Activated naive CD4-positive, alpha-beta T cell treated with anti-CD3 and anti-CD28 coated beads, Interleukin-2, amount 10 ng/mL, durations not matched to agents 7 days and 5 days (primary cell): ENCODE measurements at regions not wholly inside any gene's neighbourhood (a gene's known extent, or its start where the extent isn't known, plus 50 kb on each side); places are given as distances from the start of the nearest gene placed in this dataset.

ENCODE experiments used
- CTCF ChIA-PET: fragments of 350-600 bp; sonication (Branson Sonifier 250); formaldehyde crosslinking; loops from one replicate; lab custom pipeline; 2021; ENCODE audit warnings: antibody characterized with exemption; lab: Charles Lee
- DNase-seq: peaks from one replicate; pipeline ENCODE4 v3.0.0-alpha.2; 2020
- H3K27ac Mint-ChIP-seq: one replicate; pipeline ENCODE4 v1.8.0; 2021; ENCODE audit warnings: mild to moderate bottlenecking, moderate library complexity, mixed read lengths
- H3K27me3 Mint-ChIP-seq: one replicate; pipeline ENCODE4 v1.8.0; 2021; ENCODE audit warnings: mild to moderate bottlenecking, mixed read lengths
- H3K36me3 Mint-ChIP-seq: one replicate; pipeline ENCODE4 v1.8.0; 2021; ENCODE audit warnings: mixed read lengths
- H3K4me1 Mint-ChIP-seq: one replicate; pipeline ENCODE4 v1.8.0; 2021; ENCODE audit warnings: mixed read lengths
- H3K4me3 Mint-ChIP-seq: one replicate; pipeline ENCODE4 v1.8.0; 2021; ENCODE audit warnings: mild to moderate bottlenecking, moderate library complexity, mixed read lengths
- H3K9me3 Mint-ChIP-seq: one replicate; pipeline ENCODE4 v1.8.0; 2021; ENCODE audit warnings: mixed read lengths

DNA sequence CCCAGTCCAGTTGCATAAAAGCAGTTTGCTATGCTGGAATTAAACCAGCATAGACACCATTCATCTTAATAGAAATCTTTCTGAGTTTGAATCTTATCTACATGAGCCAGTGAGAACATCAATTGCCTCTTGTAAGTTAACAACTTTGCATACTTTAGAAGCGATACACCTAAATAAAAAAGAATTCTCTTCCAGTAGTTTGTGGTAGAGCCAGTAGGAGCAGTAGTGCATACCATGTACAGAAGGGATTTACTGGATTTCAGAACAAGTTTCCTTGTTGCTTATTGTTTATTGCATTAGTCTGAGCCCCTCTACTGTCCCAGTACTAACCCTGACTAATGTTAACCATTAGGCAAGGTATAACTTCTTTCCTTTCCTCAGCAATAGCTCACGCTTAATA lies 313.1 kb downstream of the TGFB2 start:
- no peak for DNase-seq
- no peak overlapping the region for H3K4me3 Mint-ChIP-seq
- no peak overlapping the region for H3K27ac Mint-ChIP-seq
- H3K36me3 Mint-ChIP-seq: no peaks in the 10 kb centered on the region
- H3K9me3 Mint-ChIP-seq: no peaks in the 10 kb centered on the region
- CTCF ChIA-PET: no interaction called here
- H3K4me1 Mint-ChIP-seq: no peaks in the 10 kb centered on the region
- H3K27me3 Mint-ChIP-seq: no peaks in the 10 kb centered on the region

DNA sequence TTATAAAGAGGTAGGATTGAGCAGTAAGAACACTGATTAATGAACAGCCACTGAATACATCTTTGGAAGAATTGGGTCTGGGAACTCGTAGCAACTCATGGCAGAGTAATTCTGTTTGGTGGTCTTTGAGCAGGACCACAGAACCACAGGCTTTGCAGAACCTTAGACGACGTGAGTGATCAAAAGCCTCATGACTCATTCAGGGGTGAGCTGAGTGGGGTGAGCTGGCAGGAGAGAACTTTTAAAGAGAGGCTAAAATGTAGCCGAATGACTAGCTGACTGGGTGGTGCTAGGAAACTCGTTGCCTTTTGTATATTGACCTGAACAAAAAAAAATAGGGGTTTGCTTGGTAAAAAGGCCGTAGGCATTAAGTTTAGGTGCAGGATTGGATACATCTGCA lies 313.8 kb downstream of the TGFB2 start:
- H3K9me3 Mint-ChIP-seq: no peaks in the 10 kb centered on the region
- no peak overlapping the region for H3K4me3 Mint-ChIP-seq
- H3K4me1 Mint-ChIP-seq: no peaks in the 10 kb centered on the region
- H3K27me3 Mint-ChIP-seq: no peaks in the 10 kb centered on the region
- DNase-seq: no peak
- H3K36me3 Mint-ChIP-seq: no peaks in the 10 kb centered on the region
- CTCF ChIA-PET: no interaction called here
- no peak overlapping the region for H3K27ac Mint-ChIP-seq

DNA sequence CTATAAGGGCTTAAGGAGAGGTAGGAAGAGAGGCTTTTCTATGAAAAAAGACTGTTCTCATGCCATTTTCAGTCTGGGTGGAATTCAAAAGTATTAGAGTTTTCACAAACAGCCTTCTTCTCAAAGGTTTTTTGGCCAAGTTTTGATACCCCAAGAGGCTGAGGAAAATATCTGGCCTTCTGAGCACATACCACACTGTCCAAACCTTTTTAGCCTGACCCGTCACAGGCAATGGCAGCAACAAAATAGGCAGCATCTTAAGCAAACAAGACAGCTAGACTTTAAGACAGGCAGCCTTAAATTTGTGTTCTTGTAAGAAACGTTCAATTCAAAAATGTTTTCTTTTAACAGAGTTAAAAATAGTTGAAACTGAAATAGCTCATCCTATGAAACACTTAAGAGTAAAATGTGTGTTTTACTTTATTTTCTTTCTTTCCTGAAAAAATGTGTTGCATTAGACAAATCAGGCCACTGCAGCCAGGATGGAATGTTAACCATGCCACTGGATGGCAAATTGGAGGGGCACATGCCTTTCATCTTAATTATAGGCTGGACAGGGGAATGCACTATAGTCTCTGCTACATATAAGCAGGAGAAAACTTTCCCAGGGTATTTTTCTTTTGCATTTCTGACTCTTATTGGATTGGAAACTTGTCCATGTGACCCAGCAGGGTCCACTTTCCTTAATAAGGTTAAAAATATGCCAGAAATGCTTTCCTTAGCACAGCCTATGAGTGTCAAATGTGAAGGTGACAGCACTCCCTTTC lies 315.0 kb downstream of the TGFB2 start:
- Mint-ChIP-seq H3K27ac (no peak overlapping the region), H3K36me3 (no peaks in the 10 kb centered on the region), H3K4me1 (no peaks in the 10 kb centered on the region), H3K4me3 (no peak overlapping the region), H3K9me3 (no peaks in the 10 kb centered on the region), H3K27me3 (no peaks in the 10 kb centered on the region)
- DNase-seq: no peak
- CTCF ChIA-PET: no interaction called here

DNA sequence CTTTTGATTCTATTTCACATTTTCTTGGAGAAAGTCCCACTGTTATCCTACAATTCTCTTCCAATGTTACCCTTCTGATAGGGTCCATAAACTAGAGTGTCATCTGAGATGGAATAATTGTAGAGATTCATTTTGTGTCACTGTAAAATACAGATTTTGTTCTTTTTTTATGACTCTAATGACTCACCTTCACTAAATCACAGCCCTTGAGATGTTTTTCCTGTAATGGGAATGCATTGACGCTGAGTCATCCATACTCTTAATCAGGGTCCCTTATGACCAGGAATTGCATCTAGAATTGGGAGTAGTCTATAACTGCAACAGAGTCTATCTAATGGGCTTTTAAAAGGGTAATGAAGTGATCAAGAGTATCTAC lies 315.5 kb downstream of the TGFB2 start:
- CTCF ChIA-PET: no interaction called here
- Mint-ChIP-seq H3K4me1 (no peaks in the 10 kb centered on the region), H3K27ac (no peak overlapping the region), H3K9me3 (no peaks in the 10 kb centered on the region), H3K36me3 (no peaks in the 10 kb centered on the region), H3K27me3 (no peaks in the 10 kb centered on the region), H3K4me3 (no peak overlapping the region)
- DNase-seq: no peak

DNA sequence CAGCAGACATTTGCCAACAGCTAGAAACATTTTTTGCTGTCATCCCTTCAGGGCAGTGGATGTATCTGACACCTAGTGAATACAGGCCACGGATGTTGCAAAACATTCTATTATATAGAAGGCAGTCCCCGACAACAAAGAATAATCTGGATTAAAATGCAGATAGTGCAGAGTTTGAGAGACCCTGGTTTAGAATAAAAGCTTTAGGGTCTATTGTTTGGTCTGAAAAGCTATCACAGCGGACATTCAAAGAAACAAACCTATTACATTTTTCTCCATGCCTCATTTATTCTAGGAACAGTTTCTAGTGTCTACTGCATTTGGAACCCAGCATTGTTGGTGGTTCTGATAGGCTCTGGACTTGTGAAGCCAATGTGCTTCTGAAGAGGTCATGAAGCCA lies 316.3 kb downstream of the TGFB2 start:
- CTCF ChIA-PET: no interaction called here
- Mint-ChIP-seq H3K9me3 (no peaks in the 10 kb centered on the region), H3K27ac (no peak overlapping the region), H3K36me3 (no peaks in the 10 kb centered on the region), H3K4me3 (no peak overlapping the region), H3K27me3 (no peaks in the 10 kb centered on the region), H3K4me1 (no peaks in the 10 kb centered on the region)
- no peak for DNase-seq

DNA sequence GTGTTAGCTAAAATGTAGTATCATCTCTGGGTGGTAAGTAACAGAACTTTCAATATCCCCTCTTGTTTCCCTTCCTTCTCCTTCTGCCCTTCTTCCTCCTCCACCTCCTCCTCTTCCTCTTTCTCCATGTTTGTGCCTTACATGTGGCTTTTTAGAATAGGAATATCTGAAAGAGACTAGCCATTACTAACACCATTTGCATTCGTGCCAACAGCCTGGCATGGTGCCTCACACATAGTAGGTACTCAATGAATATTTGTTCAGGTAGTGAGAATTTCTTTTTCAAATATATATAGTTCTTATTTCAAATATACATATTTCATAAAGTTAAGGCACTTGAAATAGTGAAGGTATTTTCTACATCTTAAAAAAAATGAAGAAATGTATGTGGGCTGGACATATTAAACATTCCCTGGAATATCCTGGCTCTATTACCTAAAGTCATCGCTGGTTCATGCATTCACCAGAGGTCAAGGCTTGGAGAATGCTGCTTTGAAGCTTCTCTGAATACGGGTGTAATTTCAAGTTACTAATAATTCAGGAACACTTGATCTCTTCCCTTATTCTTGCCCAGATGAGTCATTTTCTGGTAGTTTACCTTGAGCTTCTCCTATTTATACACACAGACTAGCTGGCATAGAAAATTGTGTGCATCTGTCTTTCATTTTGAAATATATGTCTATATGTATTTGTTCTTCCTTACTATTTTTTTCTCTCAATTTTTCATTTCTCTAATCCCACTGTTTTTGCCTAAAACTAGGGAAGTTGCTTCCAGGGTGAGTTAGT lies 319.4 kb downstream of the TGFB2 start:
- CTCF ChIA-PET: no interaction called here
- no peaks in the 10 kb centered on the region for H3K4me1 Mint-ChIP-seq
- H3K27me3 Mint-ChIP-seq: no peaks in the 10 kb centered on the region
- no peak overlapping the region for H3K27ac Mint-ChIP-seq
- H3K4me3 Mint-ChIP-seq: no peak overlapping the region
- DNase-seq: no peak
- H3K9me3 Mint-ChIP-seq: peaks cover 2% of the 10 kb centered on the region
- H3K36me3 Mint-ChIP-seq: no peaks in the 10 kb centered on the region

DNA sequence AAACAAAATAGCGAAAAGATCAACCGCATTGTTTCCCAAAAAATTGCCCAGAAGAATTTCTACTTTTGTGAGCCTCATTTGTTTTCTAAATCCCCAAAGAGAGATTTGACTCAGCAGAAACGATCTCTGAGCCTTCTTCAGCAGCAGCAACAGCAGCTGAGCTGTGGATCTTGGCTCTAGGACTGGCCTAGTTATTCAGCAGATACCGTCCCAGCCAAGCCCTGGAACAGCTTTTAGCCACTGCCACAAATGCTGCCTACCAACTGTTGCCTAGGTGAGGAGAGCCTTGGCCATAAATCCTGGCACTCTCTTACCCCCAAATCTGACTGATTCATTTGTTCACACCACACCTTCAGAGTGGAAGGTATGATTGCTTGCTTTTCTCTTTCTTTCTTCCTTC lies 320.1 kb downstream of the TGFB2 start:
- H3K9me3 Mint-ChIP-seq: peaks cover 4% of the 10 kb centered on the region
- no peak overlapping the region for H3K27ac Mint-ChIP-seq

DNA sequence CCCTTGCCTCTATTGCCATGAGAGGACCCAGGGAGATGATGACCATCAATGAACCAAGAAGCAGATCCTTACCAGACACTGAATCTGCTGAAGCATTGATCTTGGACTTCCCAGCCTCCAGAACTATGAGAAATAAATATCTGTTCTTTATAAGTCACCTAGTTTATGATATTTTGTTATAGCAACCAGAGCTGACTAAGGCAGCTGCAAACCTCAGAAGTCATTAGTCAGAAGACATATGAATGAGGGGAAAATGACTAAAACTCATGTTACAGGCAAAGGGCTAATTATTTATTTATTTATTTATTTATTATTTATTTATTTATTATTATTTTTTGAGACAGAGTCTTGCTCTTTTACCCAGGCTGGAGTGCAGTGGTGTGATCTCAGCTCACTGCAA lies 321.1 kb downstream of the TGFB2 start:
- Mint-ChIP-seq H3K27ac (no peak overlapping the region), H3K4me1 (no peaks in the 10 kb centered on the region), H3K9me3 (peaks cover 4% of the 10 kb centered on the region), H3K4me3 (no peak overlapping the region), H3K27me3 (no peaks in the 10 kb centered on the region), H3K36me3 (no peaks in the 10 kb centered on the region)
- CTCF ChIA-PET: no interaction called here
- no peak for DNase-seq

More for the DNA sequence above, 320.1 kb downstream of the TGFB2 start:
- Mint-ChIP-seq H3K4me3 (no peak overlapping the region), H3K27me3 (no peaks in the 10 kb centered on the region), H3K4me1 (no peaks in the 10 kb centered on the region), H3K36me3 (no peaks in the 10 kb centered on the region)
- DNase-seq: no peak
- CTCF ChIA-PET: no interaction called here

DNA sequence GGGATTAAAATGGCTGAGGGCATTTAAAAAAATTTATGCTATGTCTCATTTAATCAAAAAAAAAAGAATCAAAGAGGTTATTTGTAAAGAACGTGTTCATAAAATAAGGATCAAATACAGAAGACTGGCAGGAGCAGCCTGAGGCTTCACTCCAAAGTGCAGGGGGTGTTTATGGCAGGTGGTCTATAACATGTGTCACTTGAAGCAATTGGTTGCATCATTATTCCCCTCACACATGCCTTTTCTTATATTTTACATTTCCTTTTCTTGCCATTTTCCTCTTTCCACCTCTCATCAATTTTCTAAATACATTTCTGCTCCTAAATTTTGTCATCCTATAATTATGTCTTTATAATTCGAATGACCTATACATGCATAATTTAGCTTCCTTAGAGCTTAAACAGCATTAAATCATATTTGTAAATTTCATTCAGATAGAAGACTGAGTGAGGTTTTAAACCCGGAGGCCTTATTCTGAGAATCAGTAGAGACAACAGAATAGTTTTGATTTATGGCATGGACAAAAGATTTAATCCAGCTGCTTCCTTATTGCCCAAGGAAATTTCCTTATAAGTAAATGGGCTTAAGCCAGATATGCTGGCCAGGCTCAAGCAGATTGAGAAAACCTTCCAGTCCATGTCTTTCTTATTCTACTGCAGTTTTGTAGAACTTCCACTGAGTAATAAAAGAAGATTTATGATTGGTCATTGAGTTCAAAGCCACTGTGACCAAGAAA lies 322.8 kb downstream of the TGFB2 start:
- H3K4me3 Mint-ChIP-seq: no peak overlapping the region

DNA sequence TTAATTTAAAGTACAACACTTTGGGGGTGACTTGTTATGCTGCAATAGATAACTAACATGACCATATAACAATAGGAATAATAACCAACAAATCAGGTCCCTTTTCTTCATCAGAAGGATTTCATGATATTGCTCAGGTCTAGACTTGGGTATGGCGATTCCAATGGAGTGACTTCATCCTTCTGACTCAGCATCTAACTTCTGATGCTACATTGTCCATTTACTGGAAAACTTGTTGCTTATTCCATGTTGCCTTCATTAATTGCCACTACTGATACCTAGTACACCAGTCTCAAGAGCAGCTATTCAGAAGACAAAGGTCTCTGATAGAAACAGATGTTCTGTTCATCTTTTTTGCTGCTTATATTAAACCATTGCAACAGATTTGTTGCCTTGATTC lies 324.3 kb downstream of the TGFB2 start:
- DNase-seq: no peak
- Mint-ChIP-seq H3K9me3 (peaks cover 4% of the 10 kb centered on the region), H3K27ac (no peak overlapping the region), H3K27me3 (no peaks in the 10 kb centered on the region), H3K4me1 (no peaks in the 10 kb centered on the region), H3K4me3 (no peak overlapping the region), H3K36me3 (no peaks in the 10 kb centered on the region)
- CTCF ChIA-PET: no interaction called here

More for the DNA sequence above, 322.8 kb downstream of the TGFB2 start:
- no peaks in the 10 kb centered on the region for H3K27me3 Mint-ChIP-seq
- no peaks in the 10 kb centered on the region for H3K36me3 Mint-ChIP-seq
- no peak overlapping the region for H3K27ac Mint-ChIP-seq
- H3K4me1 Mint-ChIP-seq: no peaks in the 10 kb centered on the region
- CTCF ChIA-PET: no interaction called here
- DNase-seq: no peak
- H3K9me3 Mint-ChIP-seq: peaks cover 4% of the 10 kb centered on the region

DNA sequence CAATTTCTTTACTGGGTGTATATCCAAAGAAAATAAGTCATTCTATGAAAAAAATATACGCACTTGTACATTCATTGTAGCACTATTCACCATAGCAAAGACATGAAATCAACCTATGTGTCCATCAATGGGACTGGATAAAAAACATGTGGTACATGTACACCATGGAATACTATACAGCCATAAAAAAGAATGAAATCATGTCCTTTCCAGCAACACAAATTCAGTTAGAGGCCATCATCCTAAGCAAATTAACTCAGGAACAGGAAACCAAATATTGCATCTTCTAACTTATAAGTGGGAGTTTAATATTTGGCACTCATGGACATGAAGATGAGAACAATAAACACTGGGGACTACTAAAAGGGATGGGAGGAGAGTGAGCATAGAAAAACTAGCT lies 325.7 kb downstream of the TGFB2 start:
- CTCF ChIA-PET: no interaction called here
- Mint-ChIP-seq H3K9me3 (peaks cover 4% of the 10 kb centered on the region), H3K4me1 (no peaks in the 10 kb centered on the region), H3K27ac (no peak overlapping the region), H3K36me3 (no peaks in the 10 kb centered on the region), H3K4me3 (no peak overlapping the region), H3K27me3 (no peaks in the 10 kb centered on the region)
- DNase-seq: no peak

DNA sequence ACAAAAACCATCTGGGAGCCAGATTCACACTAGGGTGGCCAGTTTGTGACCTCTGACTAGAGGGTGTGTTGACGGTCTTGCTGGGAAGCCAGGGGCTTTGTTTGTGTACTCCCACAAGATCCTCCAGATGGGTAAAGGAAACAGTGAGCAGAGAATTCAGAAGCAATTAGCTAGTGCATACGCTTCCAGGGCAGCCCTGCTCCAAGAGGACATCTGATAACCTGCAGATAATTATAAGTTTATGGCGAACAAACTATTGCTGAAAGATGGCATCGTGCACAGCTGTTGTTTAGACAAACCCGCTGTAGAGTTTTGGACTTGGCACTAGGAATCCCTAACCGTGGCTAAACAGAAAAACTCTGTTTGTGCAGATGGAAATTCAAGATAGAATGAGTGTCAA lies 326.4 kb downstream of the TGFB2 start:
- no peak for DNase-seq
- H3K36me3 Mint-ChIP-seq: no peaks in the 10 kb centered on the region
- H3K27me3 Mint-ChIP-seq: no peaks in the 10 kb centered on the region
- no peak overlapping the region for H3K4me3 Mint-ChIP-seq
- no peak overlapping the region for H3K27ac Mint-ChIP-seq
- peaks cover 4% of the 10 kb centered on the region for H3K9me3 Mint-ChIP-seq
- H3K4me1 Mint-ChIP-seq: no peaks in the 10 kb centered on the region
- CTCF ChIA-PET: no interaction called here

DNA sequence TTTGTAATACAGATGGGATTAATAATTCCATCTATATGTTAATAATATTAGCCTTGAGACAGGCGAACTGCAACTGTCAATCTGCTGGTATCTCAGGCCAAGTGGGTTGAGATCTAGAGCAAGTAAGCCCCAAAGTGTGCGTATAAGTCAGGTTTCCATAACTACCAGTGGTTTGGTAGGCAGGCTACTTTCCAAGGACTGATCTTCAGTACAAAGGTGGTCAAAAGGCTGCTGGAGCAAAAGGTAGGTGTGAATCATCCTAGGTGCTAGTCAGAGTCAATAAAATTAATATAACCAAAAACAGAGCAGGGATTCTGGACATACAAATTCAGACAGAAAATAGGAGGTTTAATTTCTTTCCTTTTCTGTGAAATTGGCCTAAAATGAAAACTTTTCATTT lies 328.0 kb downstream of the TGFB2 start:
- no peak for DNase-seq
- CTCF ChIA-PET: no interaction called here
- Mint-ChIP-seq H3K27ac (no peak overlapping the region), H3K36me3 (no peaks in the 10 kb centered on the region), H3K9me3 (peaks cover 2% of the 10 kb centered on the region), H3K4me1 (no peaks in the 10 kb centered on the region), H3K4me3 (no peak overlapping the region), H3K27me3 (no peaks in the 10 kb centered on the region)

DNA sequence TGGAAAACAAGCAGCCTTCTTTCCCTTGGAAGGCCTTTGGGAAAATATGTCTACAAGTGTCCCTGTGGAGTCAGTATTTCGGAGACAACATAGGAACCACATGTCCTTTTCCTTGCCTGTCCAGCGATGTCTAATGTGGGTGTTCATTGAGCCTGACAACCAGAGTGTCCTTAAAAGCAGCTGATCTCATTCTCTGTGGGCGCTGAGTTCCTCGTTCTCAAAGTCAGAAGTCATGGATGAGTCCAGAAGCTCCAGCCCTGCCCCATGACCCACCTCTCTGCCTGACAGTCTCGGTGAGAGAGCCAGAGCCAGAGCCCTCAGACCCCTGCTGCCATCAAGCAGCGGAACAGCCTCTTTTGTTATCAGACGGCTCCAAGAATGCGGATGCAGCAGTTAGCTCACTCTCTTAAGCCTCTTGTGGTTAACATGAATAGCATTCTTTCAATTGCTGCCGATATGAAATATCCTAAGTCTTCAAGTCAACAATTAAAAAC lies 329.2 kb downstream of the TGFB2 start:
- H3K4me3 Mint-ChIP-seq: no peak overlapping the region
- no peak overlapping the region for H3K27ac Mint-ChIP-seq
- no peaks in the 10 kb centered on the region for H3K4me1 Mint-ChIP-seq
- H3K27me3 Mint-ChIP-seq: no peaks in the 10 kb centered on the region
- H3K9me3 Mint-ChIP-seq: peaks cover 2% of the 10 kb centered on the region
- DNase-seq: no peak
- H3K36me3 Mint-ChIP-seq: no peaks in the 10 kb centered on the region
- CTCF ChIA-PET: no interaction called here
